NCI-H345 treated with DMSO at 0.1 percent for 48 hours (cell line): ENCODE measurements at regions not wholly inside any gene's neighbourhood (a gene's known extent, or its start where the extent isn't known, plus 50 kb on each side); places are given as distances from the start of the nearest gene placed in this dataset.
"Not testable (repeated sequence)": the region's sequence is repeated elsewhere in the genome, so short reads cannot be mapped to it uniquely, and the experiment has no call there.

Experiments used
- DNase-seq: peaks from one replicate; lab custom pipeline; 2025; ENCODE audit not compliant: unreplicated experiment; lab: John Stamatoyannopoulos, UW

- DNase-seq, result no peak
These were observed 487.8 kb downstream of the EDEM1 start for GRCh38 chr3:5675319-5675718.

DNA sequence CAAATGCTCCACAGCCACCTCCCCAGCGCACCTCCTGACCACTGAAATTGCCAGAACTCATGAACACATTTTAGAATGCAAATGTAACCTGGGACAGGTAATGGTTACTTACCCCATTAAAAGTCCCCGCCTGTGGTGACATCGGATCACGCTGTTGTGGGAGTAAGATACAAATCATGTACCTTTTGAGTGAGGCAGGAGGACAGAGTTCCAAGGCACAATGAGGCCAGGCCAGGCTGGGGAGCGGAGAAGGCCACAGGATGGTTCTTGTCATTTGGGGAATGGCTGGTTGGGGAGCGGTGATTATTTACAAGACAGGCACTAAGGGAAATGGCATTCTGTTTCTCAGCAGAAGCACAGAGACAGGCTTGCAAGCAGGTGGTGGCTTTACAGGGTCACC is 490.0 kb downstream of the EDEM1 start:
- no peak for DNase-seq

DNA sequence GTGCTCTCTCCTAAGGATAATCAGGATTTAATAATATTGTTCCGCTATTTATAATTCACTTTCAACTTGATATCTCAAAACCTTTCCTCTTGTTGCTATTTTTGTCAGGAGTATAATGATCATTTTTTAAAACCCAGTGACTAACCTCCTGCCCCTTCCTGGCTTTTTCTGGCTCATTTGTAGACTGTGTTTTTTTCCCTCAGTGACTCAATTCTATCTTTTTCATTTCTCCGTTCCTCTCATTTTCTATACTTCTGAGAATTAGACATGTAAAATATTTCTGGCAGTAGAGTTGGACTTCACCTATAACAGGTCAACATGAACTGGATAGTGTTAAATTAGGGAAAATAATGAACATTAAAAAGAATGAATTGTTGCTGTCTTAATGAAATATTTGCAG is 490.7 kb downstream of the EDEM1 start:
- no peak for DNase-seq

DNA sequence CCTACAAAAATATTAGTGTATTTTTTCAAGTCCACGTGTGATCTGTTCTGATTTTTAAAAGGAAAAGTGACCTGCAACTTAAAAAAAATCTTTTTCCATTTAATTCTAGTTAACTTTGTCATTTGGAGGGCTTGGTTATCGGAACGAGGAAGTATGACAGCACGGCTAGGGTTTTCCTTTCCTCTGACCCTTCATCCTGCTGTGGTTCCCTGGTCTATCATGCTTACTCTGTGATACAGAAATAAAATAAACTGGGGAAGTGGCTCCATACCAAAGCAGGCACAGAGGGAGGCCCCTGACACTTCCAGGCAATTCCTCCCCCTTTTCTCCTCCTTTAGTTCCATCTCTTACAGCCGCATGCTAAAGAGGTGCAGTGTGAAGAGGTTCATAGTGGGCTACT is 491.3 kb downstream of the EDEM1 start:
- DNase-seq, result no peak

DNA sequence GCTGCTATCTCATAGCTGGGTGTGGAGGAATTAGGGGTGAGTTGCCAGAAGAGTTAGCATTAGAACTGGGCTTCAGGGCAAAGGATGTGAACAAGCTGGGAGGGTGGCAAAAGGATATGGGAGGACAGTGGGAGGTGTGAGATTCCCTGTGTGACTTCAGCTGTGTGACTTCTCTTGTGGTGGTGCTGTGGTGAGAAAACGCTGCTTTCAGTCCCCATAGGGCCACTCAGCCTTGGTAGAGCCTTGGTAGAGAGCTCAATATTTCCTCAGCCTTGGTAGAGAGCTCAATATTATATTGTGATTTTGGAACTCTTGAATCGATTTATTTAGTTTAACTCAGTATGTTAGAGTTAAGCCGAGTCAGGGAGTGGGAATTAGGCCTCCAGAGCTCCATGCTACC is 499.7 kb downstream of the EDEM1 start:
- no peak for DNase-seq

GRCh38 chr3:5690490-5690889 is 503.0 kb downstream of the EDEM1 start:
- no peak for DNase-seq

DNA sequence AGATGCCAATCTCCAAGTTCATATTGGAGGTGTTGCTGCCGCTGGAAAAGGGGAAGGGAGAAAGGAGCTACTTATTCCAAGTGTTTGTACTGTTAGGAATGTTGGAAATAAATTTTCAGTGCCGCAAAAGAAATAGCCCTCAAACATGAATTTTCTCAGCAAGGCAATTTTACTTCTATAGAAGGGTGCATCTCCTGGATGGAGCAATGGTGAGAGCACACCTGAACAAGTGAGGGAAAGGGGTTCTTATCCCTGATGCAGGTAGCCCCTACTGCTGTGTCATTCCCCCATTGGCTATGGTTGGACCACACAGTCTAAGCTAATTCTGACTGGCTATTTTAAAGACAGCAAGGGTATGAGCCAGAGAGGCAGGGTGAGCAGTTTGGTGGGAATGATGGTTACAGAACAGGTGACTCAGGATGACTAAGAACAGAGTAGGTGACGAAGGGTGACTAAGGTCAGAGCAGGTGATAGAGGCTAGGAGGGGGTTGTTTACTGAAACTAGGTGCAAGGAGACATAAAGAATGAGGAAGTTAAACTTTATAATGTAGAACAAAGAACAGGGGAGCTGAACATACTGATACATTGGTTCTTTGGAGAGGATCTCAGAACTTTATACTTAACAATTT is 503.5 kb downstream of the EDEM1 start:
- DNase-seq, result no peak

- no peak for DNase-seq
These were observed 504.9 kb downstream of the EDEM1 start for GRCh38 chr3:5692446-5692845.

- no peak for DNase-seq
These were observed 506.8 kb downstream of the EDEM1 start for GRCh38 chr3:5694266-5694665.

- DNase-seq, result no peak
These were observed 511.3 kb downstream of the EDEM1 start for GRCh38 chr3:5698851-5699250.

DNA sequence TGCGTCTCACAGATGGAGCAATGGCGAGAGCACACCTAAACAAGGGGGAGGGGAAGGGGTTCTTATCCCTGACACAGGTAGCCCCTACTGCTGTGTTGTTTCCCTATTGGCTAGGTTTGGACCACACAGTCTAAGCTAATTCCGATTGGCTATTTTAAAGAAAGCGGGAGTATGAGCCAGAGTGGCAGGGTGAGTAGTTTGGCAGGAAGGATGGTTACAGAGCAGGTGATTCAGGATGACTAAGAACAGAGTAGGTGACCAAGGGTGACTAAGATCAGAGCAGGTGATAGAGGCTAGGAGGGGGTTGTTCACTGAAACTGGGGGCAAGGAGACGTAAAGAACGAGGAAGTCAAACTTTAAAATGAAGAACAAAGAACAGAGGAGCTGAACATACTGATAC is 511.8 kb downstream of the EDEM1 start:
- DNase-seq, result no peak

GRCh38 chr3:5699811-5700210 is 512.3 kb downstream of the EDEM1 start:
- DNase-seq, result no peak

GRCh38 chr3:5701005-5701404 is 513.5 kb downstream of the EDEM1 start:
- not testable (repeated sequence) for DNase-seq

GRCh38 chr3:5707794-5708193 is 520.3 kb downstream of the EDEM1 start:
- DNase-seq, result no peak

GRCh38 chr3:5709714-5710113 is 522.2 kb downstream of the EDEM1 start:
- DNase-seq, result no peak

DNA sequence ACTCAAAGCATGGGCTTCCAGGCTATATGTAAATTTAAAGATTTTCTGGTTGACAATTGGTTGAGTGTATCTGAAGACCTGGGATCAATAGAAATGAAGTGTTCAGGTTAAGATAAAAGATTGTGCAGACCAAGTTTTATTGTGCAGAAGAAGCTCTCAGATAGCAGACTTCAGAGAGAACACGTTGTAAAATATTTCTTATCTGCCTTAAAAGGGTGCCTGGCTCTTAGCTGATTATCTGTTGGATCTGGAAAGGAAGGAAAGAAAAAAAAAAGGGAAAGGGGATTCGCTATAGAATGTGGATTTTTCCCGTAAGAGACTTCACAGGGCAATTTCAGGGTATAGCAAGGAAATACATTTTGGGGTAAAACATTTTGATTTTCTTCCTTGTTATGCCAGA is 523.2 kb downstream of the EDEM1 start:
- no peak for DNase-seq

DNA sequence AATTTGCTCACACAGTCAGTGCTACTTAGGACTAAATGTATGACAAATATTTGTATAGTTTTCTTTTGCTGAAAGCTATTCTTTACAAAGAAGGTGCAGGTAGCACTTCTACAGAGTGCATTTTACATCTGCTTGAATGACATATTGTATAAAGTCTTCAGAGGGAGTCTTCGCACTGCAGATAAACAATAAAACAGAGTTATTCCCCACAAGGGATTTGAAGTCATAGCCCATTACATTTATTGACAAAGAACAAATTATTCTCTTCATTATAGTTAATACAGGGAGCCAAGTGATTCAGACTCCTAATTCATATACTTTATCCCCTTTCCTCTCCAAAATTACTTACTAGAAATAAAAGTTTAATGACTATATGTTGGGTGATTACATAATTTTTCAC is 529.7 kb downstream of the EDEM1 start:
- no peak for DNase-seq

GRCh38 chr3:5719668-5720067 is 532.2 kb downstream of the EDEM1 start:
- DNase-seq, result not testable (repeated sequence)

DNA sequence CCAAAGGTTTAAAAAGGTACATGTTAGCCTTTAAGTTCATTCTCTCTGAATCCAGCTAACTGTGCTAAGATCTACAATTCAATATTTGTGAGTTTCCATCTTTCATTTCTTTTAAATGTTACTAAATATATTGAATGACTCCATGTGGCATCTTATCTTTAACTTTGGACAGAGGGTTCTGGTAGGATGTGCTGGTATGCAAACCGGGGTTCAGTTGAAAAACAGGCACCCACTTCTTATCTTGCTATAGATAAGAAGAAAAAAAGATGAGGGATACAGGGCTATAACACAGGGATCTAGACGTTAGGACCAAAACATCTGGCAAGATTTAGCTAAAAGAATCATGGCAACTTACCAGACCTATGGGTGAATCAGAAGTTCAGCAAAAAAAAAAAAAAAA is 538.3 kb downstream of the EDEM1 start:
- no peak for DNase-seq

DNA sequence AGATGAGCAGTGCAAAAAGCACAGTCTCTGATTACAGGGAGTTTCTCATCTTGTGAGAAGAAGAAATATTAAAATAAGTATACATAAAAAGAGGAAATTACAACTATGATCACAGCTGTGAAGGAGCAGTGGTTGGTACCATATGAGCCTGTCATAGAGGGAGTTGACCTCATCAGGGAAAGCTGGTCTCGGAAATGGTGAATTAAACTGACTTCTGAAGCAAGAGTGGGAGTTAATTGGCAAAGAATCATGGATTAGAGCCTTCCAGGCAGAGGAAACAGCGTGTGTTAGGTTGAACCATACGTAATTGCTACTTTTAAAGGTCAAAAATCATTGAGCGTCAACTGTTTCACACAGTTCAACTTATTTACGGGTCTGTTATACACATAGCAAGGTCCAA is 539.1 kb downstream of the EDEM1 start:
- no peak for DNase-seq

- DNase-seq, result no peak
These were observed 540.4 kb downstream of the EDEM1 start for GRCh38 chr3:5727743-5728484.

DNA sequence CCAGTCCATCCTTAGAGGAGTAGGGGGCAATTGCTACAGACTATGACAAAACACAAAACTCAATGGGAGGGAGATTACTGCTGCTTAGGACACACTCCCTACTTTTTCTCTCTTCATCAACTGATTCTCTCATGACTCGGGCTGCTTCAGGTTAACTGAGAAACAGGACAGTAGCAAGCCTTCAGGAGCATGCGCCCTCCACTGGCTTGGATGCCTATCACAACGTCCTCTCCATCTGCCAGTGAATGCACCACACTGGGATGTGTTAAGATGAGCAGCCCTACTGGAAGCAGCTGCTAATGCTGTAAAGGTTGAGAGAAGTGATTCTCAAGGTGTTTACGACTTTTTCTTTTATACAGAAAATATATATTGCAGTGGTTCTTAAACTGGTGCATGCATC is 542.3 kb downstream of the EDEM1 start:
- no peak for DNase-seq

DNA sequence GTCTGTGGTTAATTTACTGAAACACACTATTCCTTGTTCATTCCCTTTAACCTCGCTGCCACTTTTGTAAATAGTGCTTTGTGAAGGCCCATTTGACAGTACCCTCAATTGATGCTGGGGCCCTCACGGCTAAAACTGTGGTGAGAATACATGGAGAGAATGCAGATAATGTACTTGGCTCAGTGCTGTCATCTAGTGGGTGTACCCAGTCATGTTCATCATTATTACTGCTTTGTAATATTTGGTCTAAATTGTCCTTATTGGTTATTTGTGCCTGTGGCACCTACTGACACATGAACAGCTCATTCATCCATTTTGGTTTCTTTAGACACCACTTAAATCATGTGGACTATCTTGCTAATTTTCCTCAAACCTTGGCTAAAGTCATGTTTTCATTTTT is 543.6 kb downstream of the EDEM1 start:
- no peak for DNase-seq
